OCI-LY3 (cell line): ENCODE measurements at regions not wholly inside any gene's neighbourhood (a gene's known extent, or its start where the extent isn't known, plus 50 kb on each side); places are given as distances from the start of the nearest gene placed in this dataset.

Experiments
- EZH2phosphoT487 ChIP-seq: fragments of 200-600 bp; shearing (Covaris generic); IDR thresholded peaks from 2 replicates; pipeline ENCODE4 v1.6.1; 2018; ENCODE audit warnings: antibody characterized with exemption, mixed run types, low read depth
- TF ChIP-seq, protein P1 (sequence below): fragments of 200-600, 300-600 bp; sonication (generic); IDR thresholded peaks from 2 replicates; pipeline ENCODE4 v1.5.1; 2014; ENCODE audit warnings: antibody characterized with exemption, low read length, low read depth

DNA sequence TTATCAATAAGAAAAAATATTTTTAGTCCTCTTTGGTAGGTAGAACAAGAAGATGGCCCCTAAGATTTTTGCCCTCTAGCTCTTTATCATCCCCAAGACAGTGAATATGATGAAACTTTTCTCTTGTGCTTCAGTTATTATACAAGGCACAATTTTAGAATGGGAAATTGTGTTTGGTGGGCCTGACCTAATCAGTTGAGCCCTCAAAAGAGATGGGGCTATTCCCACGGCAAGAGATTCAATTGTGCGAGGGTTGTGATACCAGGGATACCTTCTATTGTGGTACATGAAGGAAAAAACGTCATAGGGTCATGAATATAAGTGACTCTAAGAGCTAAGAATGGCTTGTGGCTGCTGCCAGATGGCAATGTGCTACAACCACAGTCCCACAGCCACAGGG, 94.0 kb upstream of the COX7C start:
- TF ChIP-seq, protein P1, sequence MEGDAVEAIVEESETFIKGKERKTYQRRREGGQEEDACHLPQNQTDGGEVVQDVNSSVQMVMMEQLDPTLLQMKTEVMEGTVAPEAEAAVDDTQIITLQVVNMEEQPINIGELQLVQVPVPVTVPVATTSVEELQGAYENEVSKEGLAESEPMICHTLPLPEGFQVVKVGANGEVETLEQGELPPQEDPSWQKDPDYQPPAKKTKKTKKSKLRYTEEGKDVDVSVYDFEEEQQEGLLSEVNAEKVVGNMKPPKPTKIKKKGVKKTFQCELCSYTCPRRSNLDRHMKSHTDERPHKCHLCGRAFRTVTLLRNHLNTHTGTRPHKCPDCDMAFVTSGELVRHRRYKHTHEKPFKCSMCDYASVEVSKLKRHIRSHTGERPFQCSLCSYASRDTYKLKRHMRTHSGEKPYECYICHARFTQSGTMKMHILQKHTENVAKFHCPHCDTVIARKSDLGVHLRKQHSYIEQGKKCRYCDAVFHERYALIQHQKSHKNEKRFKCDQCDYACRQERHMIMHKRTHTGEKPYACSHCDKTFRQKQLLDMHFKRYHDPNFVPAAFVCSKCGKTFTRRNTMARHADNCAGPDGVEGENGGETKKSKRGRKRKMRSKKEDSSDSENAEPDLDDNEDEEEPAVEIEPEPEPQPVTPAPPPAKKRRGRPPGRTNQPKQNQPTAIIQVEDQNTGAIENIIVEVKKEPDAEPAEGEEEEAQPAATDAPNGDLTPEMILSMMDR = no peak
- no peak for TF ChIP-seq EZH2phosphoT487
